NCI-H748 (cell line): ENCODE measurements at regions not wholly inside any gene's neighbourhood (a gene's known extent, or its start where the extent isn't known, plus 50 kb on each side); places are given as distances from the start of the nearest gene placed in this dataset.
A peak's percentile ranks its signal among the peaks of the same experiment; 100 is the strongest.

Experiments used
- DNase-seq: peaks from one replicate; lab custom pipeline; 2025; ENCODE audit not compliant: unreplicated experiment; lab: John Stamatoyannopoulos, UW

DNA sequence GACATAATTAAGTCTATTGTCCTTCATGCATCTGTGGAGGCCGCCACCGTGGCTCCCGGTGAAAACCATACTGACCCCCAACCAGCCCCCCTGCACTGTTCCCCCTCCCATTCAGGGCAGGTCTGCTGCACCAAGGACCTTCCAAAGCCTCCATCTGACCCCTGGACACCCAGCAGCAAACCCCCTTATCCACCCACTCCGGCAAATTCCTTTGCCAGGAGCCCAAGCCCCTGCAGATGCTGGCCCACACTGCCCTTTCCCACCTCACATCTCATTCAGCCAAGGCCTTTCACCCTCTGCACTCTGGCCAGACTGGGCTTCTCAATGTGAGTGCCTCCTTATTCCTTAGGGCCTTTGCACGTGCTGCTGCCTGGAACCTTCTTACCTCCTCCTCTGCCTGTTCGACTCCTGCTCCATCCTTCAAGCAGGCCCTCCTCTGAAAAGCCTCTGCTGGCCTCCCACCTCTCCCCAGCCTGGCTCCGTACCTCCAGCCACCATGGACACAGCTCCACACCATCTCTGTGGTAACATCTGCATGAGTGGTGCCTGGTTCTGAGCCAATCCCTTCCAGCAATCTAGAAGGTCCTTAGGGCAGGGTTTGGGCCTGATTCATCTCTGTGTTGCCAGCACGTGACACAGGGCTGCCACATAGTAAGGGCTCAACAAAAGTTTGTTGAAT, 230.7 kb downstream of the BCL11B start:
- no peak for DNase-seq

DNA sequence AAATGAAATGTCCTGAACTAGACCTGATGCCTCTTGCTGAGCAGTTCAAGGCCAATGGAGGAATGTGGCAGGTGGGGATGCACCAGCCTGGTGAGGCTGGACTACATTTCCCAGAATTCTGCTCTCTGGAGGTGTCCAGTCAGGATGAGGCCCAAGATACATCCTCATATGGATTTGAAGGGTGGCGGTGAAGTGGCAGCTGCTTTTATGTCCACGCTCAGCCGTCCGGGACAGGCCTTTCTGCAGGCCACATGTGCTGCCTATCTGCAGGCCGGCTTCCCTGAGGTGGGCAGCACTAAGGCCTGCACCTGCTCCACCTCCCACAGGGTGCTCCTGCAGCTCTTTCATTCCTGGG, 230.2 kb downstream of the BCL11B start:
- DNase-seq, result no peak

GRCh38 chr14:99042381-99043266, 229.4 kb downstream of the BCL11B start:
- DNase-seq, result no peak

DNA sequence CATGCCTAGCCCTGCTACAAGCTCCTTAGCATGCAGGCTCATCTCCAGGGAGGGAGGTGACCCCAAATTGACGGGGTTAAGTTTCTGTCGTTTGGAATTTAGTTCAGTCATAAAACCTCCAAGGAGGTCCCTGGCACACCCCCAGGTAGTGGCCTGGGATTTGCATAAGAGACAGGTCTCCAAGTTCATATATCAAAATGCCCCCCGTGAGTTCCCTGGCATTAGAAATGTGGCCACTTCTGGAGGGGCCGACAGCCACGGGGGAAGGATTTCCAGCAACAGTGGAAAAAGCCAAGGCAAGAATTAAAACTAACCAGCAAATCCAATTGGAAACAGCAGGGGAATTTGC, 228.8 kb downstream of the BCL11B start:
- DNase-seq, result no peak

GRCh38 chr14:99043756-99044155, 228.2 kb downstream of the BCL11B start:
- DNase-seq, result no peak

- DNase-seq, result no peak
Measured at GRCh38 chr14:99047441-99048031, 224.5 kb downstream of the BCL11B start.

GRCh38 chr14:99050309-99050708, 221.7 kb downstream of the BCL11B start:
- no peak for DNase-seq

GRCh38 chr14:99052467-99052866, 219.5 kb downstream of the BCL11B start:
- no peak for DNase-seq

GRCh38 chr14:99055019-99055418, 217.0 kb downstream of the BCL11B start:
- DNase-seq, result no peak

- no peak for DNase-seq
Measured at GRCh38 chr14:99055816-99056215, 216.2 kb downstream of the BCL11B start.

DNA sequence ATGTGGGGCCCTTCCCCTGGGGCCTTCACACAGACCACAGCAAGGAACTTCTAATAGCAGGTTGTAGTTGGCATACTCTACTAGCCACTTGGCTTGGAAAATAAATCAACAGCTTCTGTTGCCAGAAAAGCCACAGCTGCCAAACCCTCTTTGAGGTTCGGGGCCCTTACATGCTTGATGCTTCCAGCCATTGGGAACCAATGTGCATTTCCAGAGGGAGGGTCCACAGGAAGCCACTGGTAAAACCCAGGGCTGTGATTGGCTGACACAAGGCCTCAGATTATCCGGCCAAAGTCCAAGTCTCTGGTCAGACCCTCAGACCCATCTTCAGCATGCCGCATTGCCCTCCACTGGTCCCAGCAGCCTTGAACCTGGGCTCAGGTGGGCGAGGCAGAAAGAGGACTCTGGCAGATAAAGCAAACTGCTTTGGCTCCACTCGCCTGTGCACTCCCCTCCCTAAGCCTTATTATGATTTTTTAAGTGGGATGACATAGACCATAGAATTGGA, 214.4 kb downstream of the BCL11B start:
- no peak for DNase-seq

DNA sequence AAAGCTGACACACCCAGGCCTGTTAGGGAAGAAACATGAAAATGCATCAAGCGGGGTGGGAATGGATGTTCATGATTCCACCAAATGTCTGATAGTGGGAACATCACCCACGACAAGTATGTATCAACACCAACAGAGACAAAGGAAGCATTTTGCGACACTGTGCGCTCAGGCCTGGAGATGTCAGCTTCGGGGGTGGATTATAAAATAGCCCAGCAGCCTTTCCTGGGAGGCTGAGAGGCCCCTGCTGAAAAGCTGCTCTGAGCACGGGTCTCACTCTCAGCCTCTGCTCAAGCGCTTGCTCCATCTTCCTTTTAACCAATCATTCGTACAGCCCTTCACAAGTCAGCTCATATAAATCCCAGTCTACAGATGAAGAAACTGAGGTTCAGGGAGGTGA, 213.5 kb downstream of the BCL11B start:
- no peak for DNase-seq

GRCh38 chr14:99062216-99062615, 209.8 kb downstream of the BCL11B start:
- no peak for DNase-seq

DNA sequence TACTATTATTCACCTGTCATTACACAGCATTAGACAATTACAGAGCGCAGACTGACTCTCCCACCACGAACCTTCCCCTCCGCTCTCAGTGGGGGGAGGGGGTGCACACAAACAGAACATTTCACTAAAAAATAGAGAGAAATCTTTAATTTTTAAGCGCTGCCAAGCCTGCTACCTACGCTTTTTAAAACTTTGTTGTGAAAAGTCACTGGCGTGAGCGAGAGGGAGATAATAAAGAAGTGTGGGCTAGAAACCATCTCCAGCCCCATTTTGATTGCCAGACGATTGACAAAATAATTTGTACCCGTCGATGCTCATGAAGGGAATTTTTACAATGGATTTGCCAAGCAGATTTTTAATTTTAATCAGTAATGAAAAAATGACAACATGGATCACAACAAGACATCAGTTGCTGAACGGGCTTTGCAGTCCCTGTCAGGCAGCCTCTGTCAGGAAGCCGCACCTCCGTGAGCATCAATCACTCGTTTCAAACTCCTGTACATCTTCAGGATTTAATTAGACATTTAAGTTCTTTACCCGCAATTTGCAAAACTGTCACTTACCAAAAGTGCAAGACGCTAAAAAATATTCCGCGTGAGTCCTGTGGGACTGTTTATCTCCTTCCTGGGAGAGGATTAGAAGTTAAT, 209.1 kb downstream of the BCL11B start:
- DNase-seq, result no peak

- DNase-seq, result no peak
Measured at GRCh38 chr14:99063620-99064225, 208.3 kb downstream of the BCL11B start.

DNA sequence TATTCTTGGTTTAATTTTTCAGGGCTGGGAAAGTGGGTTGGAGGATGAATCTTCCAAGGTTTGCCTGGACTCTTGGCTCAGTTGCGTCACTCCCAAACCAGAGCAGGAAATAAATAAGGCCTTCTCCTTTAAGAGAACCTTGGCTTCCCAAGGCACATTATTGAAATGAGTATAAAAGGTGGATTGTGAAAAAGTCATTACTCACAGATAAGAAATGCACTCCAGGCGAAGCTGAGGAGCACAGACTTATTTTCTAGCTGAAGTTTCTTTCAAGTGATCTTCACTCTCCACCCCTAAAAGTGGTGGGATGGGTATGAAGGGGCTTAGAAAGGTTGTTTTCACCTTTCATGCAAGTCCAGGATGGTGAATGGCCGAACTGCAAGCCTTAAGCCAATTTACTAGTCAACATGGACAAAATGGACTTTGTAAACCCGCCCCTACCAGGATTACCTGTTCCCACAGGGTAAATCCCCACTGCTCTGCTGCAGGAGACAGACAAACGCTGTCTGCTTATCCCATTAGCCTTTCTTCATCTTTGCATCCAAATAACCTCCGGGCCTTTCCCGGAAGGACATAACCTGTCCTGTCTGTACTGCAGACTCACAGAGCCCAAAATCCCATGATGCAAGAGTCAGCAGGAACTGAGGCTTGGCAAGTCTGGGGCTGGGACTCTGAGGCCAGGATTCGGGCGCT, 207.6 kb downstream of the BCL11B start:
- no peak for DNase-seq

GRCh38 chr14:99065551-99065950, 206.4 kb downstream of the BCL11B start:
- DNase-seq, result no peak

- peak; percentile 28 for DNase-seq
Measured at GRCh38 chr14:99066378-99066777, 205.6 kb downstream of the BCL11B start.

- no peak for DNase-seq
Measured at GRCh38 chr14:99067141-99067920, 204.7 kb downstream of the BCL11B start.

GRCh38 chr14:99067927-99068326, 204.1 kb downstream of the BCL11B start:
- DNase-seq, result no peak
